Hepatocyte (in vitro differentiated cells): ENCODE measurements at regions not wholly inside any gene's neighbourhood (a gene's known extent, or its start where the extent isn't known, plus 50 kb on each side); places are given as distances from the start of the nearest gene placed in this dataset.

Experiments
- DNase-seq: peaks from one replicate; pipeline ENCODE4 v3.0.0-alpha.2; 2016; ENCODE audit warnings: low spot score
- H2AFZ ChIP-seq: fragments of 200-600 bp; sonication (generic); 2 replicates; pipeline ENCODE4 v1.6.0; 2016; ENCODE audit warnings: antibody characterized with exemption, mild to moderate bottlenecking
- H3K27ac ChIP-seq: fragments of 200-600 bp; sonication (generic); 2 replicates; pipeline ENCODE4 v1.5.1; 2016; ENCODE audit warnings: mild to moderate bottlenecking
- H3K27me3 ChIP-seq: fragments of 200-600 bp; sonication (generic); 2 replicates; pipeline ENCODE4 v1.6.1; 2016
- H3K36me3 ChIP-seq: fragments of 200-600 bp; sonication (generic); replicated peaks from 2 replicates; pipeline ENCODE4 v1.5.1; 2016; ENCODE audit warnings: low read depth; ENCODE audit not compliant: insufficient read depth
- H3K4me1 ChIP-seq: fragments of 200-600 bp; sonication (generic); 2 replicates; pipeline ENCODE4 v1.5.1; 2016; ENCODE audit warnings: mild to moderate bottlenecking, moderate library complexity; ENCODE audit not compliant: insufficient read depth
- H3K4me2 ChIP-seq: fragments of 200-600 bp; sonication (generic); 2 replicates; pipeline ENCODE4 v1.6.0; 2016
- H3K4me3 ChIP-seq: fragments of 200-600 bp; sonication (generic); 2 replicates; pipeline ENCODE4 v1.5.1; 2016; ENCODE audit warnings: mild to moderate bottlenecking
- H3K79me2 ChIP-seq: fragments of 200-600 bp; sonication (generic); 2 replicates; pipeline ENCODE4 v1.6.0; 2017; ENCODE audit warnings: mild to moderate bottlenecking
- H3K9me2 ChIP-seq: fragments of 200-600 bp; sonication (generic); replicated peaks from 2 replicates; pipeline ENCODE4 v1.6.0; 2017; ENCODE audit warnings: mild to moderate bottlenecking; ENCODE audit not compliant: insufficient read depth
- H3K9me3 ChIP-seq: fragments of 200-600 bp; sonication (generic); 2 replicates; pipeline ENCODE4 v1.5.1; 2016; ENCODE audit warnings: low read depth, mild to moderate bottlenecking
- H4K20me1 ChIP-seq: fragments of 200-600 bp; sonication (generic); 2 replicates; pipeline ENCODE4 v1.6.0; 2016; ENCODE audit warnings: mild to moderate bottlenecking; ENCODE audit not compliant: insufficient read depth, poor library complexity, severe bottlenecking
- EZH2 ChIP-seq: fragments of 200-600 bp; sonication (generic); IDR thresholded peaks from 2 replicates; pipeline ENCODE4 v1.6.1; 2016; ENCODE audit warnings: antibody characterized with exemption, mild to moderate bottlenecking, borderline replicate concordance
- EZH2phosphoT487 ChIP-seq: fragments of 200-600 bp; sonication (generic); IDR thresholded peaks from one replicate; pipeline ENCODE4 v1.6.1; 2018; ENCODE audit warnings: antibody characterized with exemption, mild to moderate bottlenecking, low read depth, moderate library complexity; ENCODE audit not compliant: unreplicated experiment, severe bottlenecking
- WGBS: methylation state at CpG from one replicate; pipeline ENCODE4 v1.1.6; 2016; ENCODE audit warnings: low lambda C conversion rate; ENCODE audit errors: missing lambda C conversion rate; 5-methylcytosine and 5-hydroxymethylcytosine counted together
- TF ChIP-seq, protein P1 (sequence below): fragments of 200-600 bp; sonication (generic); IDR thresholded peaks from 2 replicates; pipeline ENCODE4 v1.5.1; 2016; ENCODE audit warnings: antibody characterized with exemption, mild to moderate bottlenecking; ENCODE audit not compliant: poor library complexity

DNA sequence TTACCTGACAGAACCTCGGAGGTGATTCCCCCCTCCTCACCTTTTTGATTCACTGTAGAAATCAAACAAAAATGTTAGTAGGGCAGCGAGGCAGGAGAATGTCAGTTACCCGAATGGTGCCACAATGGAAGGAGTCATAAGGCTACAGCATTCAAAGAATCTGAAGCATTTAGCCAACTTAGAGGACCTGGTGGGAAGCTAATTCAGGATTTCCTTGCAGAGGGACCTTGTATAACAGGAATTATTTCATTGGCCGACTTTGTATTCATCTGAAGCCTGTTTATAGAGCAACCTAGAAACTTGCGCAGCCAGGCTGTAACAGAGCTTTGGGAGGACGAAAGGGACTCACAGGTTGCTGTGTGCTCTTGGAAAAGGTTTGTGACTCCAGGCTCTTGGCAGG is 129.1 kb upstream of the MMADHC start:
- Histone ChIP-seq H4K20me1 (no peaks in the 10 kb centered on the region), H3K27me3 (no peaks in the 10 kb centered on the region), H3K4me1 (no peaks in the 10 kb centered on the region), H3K79me2 (no peaks in the 10 kb centered on the region), H3K9me2 (no peaks in the 10 kb centered on the region), H3K27ac (no peak overlapping the region), H3K4me3 (no peak overlapping the region), H2AFZ (no peak overlapping the region), H3K36me3 (no peaks in the 10 kb centered on the region), H3K9me3 (no peaks in the 10 kb centered on the region), H3K4me2 (no peak overlapping the region)
- TF ChIP-seq EZH2 (no peak), EZH2phosphoT487 (no peak)
- TF ChIP-seq, protein P1, sequence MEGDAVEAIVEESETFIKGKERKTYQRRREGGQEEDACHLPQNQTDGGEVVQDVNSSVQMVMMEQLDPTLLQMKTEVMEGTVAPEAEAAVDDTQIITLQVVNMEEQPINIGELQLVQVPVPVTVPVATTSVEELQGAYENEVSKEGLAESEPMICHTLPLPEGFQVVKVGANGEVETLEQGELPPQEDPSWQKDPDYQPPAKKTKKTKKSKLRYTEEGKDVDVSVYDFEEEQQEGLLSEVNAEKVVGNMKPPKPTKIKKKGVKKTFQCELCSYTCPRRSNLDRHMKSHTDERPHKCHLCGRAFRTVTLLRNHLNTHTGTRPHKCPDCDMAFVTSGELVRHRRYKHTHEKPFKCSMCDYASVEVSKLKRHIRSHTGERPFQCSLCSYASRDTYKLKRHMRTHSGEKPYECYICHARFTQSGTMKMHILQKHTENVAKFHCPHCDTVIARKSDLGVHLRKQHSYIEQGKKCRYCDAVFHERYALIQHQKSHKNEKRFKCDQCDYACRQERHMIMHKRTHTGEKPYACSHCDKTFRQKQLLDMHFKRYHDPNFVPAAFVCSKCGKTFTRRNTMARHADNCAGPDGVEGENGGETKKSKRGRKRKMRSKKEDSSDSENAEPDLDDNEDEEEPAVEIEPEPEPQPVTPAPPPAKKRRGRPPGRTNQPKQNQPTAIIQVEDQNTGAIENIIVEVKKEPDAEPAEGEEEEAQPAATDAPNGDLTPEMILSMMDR: no peak
- 73% methylated on average over 6 of the region's 6 CpGs for WGBS
- DNase-seq: no peak

GRCh38 chr2:149715894-149716293 is 128.3 kb upstream of the MMADHC start:
- no peaks in the 10 kb centered on the region for H3K79me2 ChIP-seq
- no peaks in the 10 kb centered on the region for H3K9me2 ChIP-seq
- 95% methylated on average over 2 of the region's 2 CpGs for WGBS
- no peak overlapping the region for H3K27ac ChIP-seq
- no peaks in the 10 kb centered on the region for H3K9me3 ChIP-seq
- no peaks in the 10 kb centered on the region for H3K36me3 ChIP-seq
- no peaks in the 10 kb centered on the region for H4K20me1 ChIP-seq
- H3K4me2 ChIP-seq: no peak overlapping the region
- no peak overlapping the region for H2AFZ ChIP-seq
- no peaks in the 10 kb centered on the region for H3K4me1 ChIP-seq
- no peak overlapping the region for H3K4me3 ChIP-seq
- no peak for TF ChIP-seq EZH2
- no peaks in the 10 kb centered on the region for H3K27me3 ChIP-seq
- DNase-seq: no peak

- no peaks in the 10 kb centered on the region for H3K9me3 ChIP-seq
- H3K4me1 ChIP-seq: no peaks in the 10 kb centered on the region
- H3K36me3 ChIP-seq: no peaks in the 10 kb centered on the region
- WGBS: 75% methylated on average over 3 of the region's 3 CpGs
- H3K9me2 ChIP-seq: no peaks in the 10 kb centered on the region
- TF ChIP-seq EZH2phosphoT487 (no peak), EZH2 (no peak)
- TF ChIP-seq, protein P1: peak; percentile 50
- no peak overlapping the region for H3K4me2 ChIP-seq
- DNase-seq: peak; percentile 39
- H3K4me3 ChIP-seq: no peak overlapping the region
- H4K20me1 ChIP-seq: no peaks in the 10 kb centered on the region
- no peak overlapping the region for H2AFZ ChIP-seq
- H3K27ac ChIP-seq: no peak overlapping the region
- H3K79me2 ChIP-seq: no peaks in the 10 kb centered on the region
- no peaks in the 10 kb centered on the region for H3K27me3 ChIP-seq
These were observed 127.5 kb upstream of the MMADHC start for GRCh38 chr2:149715005-149715592.

- no peak for DNase-seq
- H3K4me1 ChIP-seq: no peaks in the 10 kb centered on the region
- no peaks in the 10 kb centered on the region for H4K20me1 ChIP-seq
- 62% methylated on average over 8 of the region's 8 CpGs for WGBS
- H3K27ac ChIP-seq: no peak overlapping the region
- no peaks in the 10 kb centered on the region for H3K79me2 ChIP-seq
- no peaks in the 10 kb centered on the region for H3K9me3 ChIP-seq
- no peaks in the 10 kb centered on the region for H3K36me3 ChIP-seq
- no peak overlapping the region for H2AFZ ChIP-seq
- no peaks in the 10 kb centered on the region for H3K27me3 ChIP-seq
- H3K4me2 ChIP-seq: no peak overlapping the region
- TF ChIP-seq EZH2phosphoT487 (no peak), EZH2 (no peak)
- TF ChIP-seq, protein P1: no peak
- H3K4me3 ChIP-seq: no peak overlapping the region
- no peaks in the 10 kb centered on the region for H3K9me2 ChIP-seq
These were observed 122.1 kb upstream of the MMADHC start for GRCh38 chr2:149709496-149710263.
